Activated CD4-positive, alpha-beta T cell treated with anti-CD3 and anti-CD28 coated beads for 4 hours (primary cell): ENCODE measurements at regions not wholly inside any gene's neighbourhood (a gene's known extent, or its start where the extent isn't known, plus 50 kb on each side); places are given as distances from the start of the nearest gene placed in this dataset.

Experiments used
- DNase-seq, 2 donors: peaks; one replicate each; pipeline ENCODE4 v3.0.0-alpha.2; 2020

DNA sequence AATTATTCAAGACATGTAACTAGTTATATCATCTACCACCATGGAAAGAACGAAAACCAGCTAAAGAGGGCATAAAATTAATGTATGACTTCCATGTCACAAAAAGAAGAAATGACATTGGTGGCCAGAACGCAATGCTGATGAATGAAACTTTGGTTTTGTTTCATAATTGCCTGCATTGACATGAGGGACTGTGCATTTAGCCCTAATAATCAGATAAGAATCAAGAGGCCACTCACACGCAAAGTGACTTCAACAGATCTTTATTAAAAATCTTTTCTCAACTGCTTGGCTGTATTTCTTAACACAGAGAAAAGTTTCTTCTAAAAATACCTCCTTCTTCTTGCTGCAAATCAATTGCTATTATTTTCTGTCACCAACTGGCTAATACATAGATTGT lies 184.7 kb upstream of the RUNX1 start:
- DNase-seq: no peak

DNA sequence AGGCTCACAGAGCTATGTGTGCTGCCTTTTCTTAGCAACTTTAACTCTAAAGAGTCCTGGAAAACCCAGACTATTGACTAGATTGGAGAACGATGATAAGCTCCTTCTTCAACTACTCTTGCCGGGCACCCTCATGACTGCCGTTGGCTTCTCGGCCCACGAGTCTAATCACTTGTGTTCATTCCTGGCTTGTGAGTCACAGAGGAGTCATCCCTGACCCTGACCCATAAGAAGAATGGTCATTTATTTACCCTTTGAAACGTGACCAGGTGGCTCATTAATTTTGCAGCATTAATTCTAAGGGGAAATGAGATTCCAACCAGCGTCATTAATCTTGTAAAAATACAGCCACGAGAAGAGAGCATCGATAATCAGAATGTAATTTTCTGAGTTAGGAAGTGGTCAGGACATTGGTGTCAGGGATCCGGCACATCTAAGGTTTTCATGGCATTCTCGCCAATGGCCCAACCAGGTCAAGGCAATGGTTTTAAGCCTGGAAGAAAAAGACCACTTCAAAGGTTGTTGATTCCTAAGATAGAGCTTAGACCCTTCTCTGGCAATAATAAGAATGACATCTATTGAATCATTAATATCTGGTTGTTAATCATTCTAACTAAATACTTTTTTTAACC lies 183.6 kb upstream of the RUNX1 start:
- DNase-seq: no peak

DNA sequence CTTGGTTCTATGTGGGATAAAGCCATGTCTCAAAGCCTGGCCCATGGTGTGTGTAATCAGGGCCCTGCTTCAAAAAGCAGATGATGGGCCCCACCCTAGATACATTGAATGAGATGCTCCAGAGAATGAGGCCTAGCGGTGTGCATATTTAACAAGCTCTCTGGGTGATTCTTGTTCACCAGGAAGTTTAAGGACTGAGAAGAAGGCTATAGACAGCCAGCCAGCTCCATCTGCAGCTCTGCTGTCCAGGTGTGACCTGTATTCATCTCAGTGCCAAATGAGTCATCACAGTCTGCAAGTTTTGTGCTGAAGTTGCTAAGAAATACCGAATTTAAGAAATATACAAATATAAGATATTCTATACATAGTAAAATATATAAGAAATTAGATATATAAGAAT lies 182.0 kb upstream of the RUNX1 start:
- no peak for DNase-seq

DNA sequence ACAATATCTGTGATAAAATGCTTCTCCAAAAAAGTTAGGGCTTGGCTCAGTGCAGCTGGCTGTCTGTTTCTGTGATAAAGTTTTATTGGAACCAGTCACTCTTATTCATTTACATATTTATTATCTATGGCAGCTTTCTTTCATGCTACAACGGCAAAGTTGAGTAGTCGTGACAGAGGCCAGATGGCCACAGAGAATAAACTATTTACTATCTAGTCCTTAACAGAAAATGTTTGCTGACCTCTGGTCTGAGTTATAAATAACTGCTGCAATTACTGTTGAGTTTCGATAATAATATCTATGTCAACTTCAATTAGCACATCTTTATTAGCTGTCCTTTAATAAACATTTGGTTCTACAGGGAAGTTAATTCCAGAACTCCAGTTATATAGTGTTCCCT lies 180.2 kb upstream of the RUNX1 start:
- no peak for DNase-seq

DNA sequence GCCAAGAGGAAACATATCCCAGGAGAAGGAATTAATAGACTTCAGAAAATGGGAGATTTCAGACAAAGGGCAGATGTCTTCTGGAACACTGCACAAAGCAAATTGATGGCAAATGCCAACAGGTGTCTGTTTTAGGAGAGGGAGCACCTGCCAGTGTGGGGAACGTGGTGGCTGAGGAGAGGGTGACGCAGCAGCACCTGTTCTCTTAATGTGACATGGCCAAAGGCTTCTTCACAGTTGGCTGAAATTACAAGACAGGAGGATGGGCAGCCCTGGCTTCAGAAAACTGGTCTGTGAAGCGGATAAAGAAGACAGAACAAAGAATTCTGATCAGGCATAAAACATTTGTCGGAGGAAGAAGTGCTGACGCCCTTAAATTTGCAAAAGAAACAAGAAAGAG lies 178.7 kb upstream of the RUNX1 start:
- DNase-seq: no peak

DNA sequence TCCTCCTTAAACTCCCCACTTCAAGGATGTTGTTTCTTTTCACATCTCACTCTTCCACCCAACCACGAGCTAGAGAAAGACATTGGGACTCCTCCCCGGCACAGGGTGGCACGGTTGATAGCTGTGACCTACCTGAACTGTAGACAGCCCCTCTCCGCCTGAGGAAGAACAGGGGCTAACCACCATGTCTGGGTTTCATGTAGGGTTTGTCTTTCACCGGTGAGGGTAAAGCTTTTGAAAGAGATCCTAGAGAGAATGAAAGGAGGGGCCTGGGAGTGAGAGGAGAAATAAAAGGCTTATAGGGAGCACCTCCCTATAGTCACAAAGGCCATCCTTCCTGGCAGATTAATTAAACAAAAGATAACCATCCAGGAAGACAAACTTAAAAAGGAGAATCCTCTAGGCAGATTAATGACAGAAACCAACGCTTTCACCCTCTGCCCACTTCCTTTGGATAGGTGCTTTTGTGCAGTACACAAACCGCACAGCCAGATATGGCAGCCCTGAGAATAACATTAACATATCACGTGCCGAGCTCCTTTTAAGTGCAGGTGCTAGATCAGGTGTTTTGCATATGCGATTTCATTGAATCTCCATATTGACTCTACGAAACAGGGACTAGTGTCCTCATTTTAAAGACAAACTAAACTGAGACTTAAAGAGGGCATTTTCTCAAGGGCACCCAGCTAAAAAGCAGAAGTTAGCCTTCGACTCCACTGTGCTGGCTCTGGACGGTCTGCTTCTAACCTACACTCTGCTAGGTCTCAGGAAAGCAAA lies 178.1 kb upstream of the RUNX1 start:
- DNase-seq: peak; percentile 24 to 26

DNA sequence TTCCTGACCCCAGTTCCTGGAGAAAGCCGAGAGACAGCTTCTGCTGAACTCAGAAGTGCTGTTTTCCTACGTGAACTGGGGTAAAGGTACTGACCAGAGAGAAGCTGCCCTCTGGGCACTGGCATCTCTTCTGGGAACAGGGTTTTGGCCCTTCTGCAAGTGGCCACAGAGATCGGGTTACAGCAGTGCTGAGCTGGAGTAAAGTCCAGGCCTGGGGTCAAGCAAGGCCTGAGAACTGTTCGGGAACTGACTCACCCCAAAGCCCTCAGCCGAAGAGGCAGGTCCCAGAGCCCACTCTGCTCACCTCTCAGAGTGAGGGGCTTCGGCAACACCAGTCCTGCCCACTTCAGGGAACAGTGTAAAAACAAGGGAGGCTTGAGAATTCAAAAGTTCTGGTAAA lies 177.2 kb upstream of the RUNX1 start:
- no peak for DNase-seq

DNA sequence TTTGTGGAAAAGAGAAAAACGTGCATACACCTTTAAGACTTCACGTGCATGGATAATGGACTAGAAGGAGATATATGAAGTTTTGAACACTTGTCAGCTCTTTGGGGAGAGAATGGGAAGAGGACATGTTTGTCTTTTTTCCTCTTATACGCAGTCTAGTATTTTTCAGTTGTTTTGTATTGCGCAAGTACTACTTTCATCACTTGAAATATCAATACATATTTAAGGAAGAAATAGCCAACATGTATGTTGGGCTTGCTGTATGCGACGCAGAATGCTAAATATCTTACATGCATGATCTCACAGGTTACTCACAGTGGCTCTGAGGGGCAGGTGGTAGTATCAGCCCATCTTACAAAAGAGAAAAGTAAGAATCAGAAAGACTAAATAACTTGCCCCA lies 176.5 kb upstream of the RUNX1 start:
- no peak for DNase-seq

DNA sequence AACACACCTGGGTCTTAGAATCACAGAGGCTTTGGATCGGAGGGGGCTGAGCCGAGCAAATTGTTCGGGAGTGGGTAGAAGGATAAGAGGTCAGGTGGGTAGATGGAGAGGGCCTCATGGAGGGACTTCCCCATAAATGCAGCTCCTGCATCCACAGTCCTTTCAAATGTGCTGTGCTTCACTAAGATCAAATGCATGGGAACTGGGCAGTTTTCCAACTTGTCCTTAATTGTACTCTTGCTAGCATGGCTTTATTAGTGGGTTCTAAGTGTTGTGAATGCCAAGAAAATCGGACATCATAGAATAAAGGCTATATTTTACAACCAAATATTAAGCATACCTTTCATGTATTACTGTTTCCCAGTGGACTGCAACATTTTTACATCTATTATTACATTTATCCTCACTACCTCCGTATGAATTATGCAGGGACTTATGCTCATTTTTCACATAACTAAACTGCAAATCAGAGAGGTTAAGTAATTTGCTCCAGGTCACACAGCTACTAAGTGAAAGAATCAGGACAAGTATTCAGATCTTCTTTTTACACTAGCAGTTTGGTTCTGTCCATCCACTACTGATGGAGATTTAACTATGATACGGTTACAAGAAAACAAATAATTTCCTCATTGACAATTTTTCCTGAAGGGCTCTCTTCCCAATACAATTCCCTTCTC lies 174.5 kb upstream of the RUNX1 start:
- no peak for DNase-seq

DNA sequence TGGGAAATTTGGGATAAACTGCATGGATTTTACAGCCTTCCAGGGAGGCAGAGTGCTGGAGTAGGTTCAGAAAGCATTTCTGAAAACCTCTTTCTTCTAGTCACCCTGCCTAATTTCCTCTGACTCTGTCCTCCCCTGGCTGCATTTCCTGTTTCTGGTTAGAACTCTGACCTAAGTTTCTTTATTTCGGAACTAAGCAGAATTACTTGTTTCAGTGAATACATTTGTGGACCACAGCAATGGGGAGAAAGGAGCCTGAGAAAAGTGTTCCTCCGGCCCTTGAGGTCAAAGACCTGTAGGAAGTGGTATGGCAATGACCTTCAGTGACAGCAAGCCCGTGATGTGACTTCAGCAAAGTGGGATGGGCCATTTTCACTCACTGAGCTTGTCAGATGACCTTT lies 173.4 kb upstream of the RUNX1 start:
- DNase-seq: no peak

DNA sequence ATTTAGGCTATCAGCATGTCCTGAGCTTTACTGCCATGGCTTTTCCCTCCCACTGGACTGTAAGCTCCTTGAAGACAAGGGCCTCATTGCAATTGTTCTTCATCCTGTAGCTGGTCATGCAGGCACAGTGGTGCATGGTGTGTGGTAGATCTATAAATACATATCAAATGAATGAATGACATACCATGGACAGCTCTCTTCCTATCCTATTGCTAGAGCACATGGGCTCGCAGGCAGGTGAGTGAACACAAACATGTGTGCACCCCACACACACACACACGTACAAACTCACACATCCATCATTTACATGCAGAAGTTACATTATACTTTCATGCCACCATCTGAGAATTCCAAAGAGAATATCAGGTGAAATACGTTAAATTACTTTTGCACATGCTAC lies 172.9 kb upstream of the RUNX1 start:
- DNase-seq: no peak

DNA sequence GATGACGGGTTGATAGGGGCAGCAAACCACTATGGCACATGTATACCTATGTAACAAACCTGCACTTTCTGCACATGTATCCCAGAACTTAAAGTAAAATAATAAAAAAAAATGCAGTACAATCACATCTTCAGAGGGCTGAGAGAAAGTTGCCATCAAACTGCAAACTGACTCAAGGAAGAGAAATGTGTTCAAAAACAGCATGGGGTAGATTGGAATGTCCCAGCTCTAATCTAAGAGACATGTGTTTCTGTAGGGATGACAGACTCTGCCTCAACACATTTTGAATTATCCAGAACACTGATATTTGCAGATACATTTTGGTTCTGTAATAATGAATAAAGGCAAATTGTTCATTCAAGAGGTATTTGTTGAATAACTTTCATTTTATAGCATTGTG lies 171.2 kb upstream of the RUNX1 start:
- no peak for DNase-seq

DNA sequence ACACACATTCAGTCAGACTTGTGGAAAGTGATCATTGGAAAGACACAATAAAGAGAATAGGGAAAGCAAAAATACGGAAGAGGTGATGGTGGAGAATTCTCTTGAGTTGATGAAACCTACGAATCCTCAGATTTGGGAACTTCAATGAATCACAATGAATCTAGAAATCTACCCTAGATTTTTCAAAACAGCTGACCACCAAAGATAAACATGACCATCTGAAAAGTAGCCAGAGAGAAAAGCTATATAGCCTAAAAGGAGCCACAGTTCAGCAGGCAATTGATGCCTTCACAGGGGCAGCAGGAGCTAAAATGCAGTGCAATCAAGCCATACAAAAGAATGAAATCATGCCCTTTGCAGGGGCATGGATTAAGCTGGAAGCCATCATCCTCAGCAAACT lies 170.6 kb upstream of the RUNX1 start:
- DNase-seq: no peak

DNA sequence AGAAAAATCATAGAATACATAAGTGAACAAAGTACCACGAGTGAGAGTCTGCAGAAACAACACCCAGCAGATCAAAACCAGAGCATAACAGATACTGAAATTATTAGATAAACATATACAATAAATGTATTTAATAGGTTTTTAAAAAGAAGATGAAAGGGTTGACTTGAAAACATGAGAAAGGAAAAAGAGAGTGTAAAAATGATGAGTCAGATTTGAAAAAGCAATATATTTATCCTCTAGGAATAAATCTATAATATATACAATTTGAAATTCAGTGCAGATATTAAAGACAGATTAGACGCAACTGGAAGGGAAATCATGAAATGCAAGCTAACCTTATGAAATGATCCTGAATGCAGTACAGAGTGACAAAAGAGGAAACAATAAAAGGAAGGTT lies 170.2 kb upstream of the RUNX1 start:
- no peak for DNase-seq

DNA sequence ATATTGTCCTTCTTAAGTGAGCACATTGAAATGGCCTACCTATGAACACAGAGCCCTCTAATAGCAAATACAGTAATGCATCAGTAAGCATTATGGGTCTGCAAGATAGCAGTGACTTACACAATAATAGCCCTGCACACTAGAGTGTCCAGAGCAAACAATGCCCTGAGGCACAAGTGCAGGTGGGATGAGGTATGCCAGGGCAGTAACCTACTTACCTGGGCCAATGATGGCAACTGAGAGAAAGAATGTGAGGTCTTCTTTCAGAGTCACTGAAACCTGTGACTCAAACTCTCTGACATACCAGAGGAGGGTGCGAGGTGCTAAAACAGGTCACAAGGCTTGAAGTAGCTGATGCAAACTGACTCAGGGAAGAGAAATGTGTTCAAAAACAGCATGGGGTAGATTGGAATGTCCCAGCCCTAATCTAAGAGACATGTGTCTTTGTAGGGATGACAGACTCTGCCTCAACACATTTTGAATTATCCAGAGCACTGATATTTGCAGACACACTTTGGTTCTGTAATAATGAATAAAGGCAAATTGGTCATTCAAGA lies 168.5 kb upstream of the RUNX1 start:
- DNase-seq: no peak

DNA sequence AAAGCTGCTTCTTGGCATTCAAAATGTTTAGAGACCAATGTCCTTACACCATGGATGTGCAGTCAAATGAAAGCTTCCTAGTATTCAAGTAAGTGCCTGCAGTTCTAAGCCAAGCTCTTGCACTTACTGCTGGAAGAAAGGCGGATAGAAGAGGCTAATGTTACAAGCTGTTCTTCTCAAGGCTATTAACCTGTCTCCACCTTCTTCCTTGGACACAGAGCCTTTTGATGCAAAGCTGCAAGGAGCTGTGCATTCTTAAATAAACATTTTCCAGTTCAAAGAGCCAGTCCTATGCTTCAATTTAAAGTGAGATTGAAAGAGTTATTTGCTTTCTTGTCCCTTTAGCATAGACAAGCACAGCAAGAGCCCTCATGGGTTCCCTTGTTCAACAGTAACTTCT lies 167.9 kb upstream of the RUNX1 start:
- no peak for DNase-seq

DNA sequence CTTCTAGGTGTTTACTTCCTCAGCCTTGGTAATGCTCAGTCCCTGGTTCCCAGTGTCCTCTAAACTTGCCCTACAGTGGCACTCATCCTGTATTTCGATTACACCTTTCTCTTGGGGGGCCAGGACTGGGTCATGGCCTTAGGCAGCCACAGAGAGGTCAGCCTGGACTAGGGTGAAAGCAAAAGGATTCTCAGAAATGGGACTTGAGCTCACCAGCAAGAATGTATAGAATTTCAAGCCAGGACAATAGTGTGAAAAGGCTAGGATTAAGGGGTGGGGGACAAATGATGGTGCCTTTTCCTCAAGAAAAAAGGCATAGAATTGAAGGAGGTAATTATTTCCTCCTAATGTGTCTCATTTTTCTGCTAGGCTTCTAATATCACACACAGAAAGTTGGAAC lies 166.8 kb upstream of the RUNX1 start:
- no peak for DNase-seq

DNA sequence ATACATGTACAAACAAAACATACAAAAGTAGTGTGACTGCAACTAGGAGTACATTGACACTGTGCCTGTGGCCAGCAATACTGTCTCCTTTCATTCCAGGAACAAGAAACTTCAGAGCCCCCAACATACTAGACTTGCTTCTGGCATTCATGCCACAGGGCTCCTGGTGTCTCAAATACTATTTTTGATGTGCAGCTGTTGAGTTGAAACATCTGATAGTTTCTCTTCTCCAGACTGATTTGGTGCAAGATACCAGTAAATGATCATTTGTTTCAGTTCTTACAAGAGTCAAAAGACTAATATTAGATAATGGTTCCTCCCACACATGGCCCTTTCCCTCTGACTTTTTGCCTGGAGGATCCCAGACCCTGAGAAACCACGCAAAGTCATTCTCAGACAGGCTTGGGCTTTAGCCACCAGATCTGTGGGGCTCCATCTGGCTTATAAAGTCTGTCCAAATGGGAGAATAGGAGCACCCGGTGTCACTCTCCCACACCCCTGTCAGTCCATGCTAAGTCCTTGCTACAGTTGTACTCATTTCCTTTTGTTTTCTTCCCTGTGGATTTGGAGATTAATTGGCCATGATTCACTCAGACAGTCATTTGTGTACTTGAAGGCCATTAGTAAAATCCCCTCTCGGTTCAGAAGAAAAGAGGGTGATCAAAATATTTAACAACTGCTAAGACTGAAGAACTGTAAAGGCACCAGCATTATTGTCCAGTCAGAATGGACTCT lies 163.5 kb upstream of the RUNX1 start:
- no peak for DNase-seq

DNA sequence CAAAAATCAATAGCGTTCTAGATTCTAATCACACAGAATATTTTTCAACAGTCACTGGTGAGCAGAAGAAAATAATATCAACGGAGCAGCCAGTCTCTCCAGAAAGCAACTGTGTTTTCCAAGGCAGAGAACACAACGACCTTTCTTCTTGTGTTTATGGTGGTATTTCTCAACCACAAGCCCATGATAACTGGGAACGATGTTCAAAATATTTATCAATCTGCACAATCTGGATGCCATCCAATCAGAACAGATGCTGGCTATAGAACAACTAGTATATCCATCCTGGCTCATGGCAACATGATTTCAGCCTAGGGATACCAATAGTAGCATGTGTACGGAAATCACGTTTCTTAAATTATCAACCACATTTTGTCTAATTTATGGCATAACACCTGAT lies 162.7 kb upstream of the RUNX1 start:
- DNase-seq: no peak

DNA sequence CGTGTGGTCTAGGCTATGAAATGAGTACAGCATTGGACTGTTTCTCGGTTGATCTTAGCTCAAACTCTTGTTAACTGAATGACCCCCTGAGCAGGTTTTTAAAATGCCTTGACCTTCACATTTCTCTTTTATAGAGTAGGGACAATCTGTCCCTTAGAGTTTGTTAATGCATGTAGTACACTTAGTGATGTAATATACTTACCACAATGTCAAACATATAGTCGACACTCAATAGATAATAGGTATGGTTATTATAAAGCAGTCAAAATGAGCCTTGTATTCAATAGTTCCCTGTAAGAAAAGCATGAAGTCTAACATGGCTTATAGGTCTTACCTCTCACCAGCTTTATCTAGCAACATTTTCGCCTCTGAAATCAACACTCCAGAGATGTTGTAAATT lies 161.0 kb upstream of the RUNX1 start:
- DNase-seq: no peak

DNA sequence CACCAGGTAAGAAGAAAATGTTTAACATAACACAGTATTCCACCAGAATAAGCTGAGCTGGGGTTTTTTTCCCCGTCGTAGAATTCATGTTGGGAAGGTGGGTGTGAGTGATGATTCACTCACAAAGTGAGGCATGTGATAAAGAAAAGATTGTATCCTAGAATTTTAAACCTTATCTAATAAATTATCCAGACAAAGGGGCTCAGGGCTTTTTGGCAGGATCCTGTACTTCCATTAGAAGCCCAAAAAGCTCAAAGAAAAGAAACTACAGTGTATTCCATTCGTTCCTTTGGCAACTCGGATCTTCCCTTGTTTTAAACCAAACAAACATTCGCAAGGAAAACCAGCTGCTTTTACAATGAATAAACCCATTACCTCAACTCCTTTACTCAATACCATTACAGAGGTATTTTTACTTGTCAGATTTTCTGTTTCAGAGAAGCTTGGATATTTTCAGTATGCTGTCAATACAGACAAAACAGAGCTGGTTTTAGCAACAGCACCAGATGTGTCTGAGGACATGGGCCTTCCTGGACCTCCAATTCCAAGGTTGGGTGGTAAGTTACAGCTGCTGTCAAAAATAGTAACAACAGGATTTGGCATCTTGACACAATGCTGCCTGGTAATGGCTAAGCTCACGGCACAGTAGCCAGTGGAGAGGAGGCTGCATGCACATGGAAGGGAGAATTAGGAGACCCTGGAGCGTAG lies 159.9 kb upstream of the RUNX1 start:
- DNase-seq: no peak

DNA sequence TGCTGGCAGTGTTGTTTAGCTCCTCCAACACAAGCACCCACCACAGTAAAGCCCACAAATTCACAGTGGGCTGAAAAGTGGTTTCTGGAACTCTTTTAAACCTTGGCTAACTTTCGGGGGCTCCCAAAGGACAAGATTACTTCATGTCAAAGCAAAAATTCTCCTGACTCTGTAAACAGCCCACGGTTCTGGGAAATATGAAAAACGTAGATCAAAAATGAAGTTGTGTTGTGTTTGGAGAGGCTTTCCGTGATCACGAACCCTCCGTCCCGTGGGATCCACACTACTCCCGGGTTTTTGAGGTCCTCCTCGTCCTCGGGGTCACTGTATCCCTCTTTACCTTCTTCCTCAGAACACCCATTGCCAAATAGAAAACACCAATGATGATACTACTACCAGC lies 159.0 kb upstream of the RUNX1 start:
- DNase-seq: no peak

DNA sequence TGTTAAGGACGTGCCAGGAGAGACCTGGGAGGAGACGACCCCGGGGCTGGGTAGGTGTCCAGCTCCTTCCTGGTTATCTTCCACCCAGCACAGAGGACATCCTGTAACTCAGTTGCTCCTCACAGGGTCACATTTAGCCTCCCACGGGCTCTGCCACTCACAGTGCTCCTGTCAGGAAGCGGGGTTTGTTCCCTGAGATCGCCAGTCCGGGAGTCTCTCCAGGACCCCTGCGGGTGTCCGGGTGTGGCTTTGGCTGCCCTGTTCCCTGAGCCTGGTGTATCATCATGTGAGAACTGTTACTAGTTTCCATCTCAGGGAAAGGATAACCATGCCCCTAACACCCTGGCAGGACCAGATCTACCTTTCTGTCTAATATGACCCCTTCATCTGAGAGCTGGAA lies 158.2 kb upstream of the RUNX1 start:
- no peak for DNase-seq
